ENCODE measurements at regions not wholly inside any gene's neighbourhood (a gene's known extent, or its start where the extent isn't known, plus 50 kb on each side); places are given as distances from the start of the nearest gene placed in this dataset.

DNA sequence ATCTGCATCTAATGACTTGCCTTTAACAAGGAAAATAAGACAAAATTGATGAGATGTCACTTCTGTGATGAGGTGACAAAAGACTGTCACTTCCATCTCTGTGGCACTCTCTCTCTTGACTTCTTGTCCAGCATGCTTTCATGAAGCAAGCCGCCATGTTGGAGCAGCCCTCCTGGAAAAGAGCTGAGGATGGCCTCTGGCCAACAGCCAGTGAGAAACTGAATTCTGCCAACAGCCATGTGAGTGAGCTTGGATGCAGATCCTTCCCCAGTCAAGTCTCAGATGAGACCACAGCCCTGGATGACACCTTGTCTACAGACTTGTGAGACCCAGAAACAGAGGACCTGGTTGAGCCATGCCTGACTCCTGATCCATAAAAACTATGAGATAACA is 412.6 kb upstream of the SHH start:
- TF ChIP-seq, protein P1, sequence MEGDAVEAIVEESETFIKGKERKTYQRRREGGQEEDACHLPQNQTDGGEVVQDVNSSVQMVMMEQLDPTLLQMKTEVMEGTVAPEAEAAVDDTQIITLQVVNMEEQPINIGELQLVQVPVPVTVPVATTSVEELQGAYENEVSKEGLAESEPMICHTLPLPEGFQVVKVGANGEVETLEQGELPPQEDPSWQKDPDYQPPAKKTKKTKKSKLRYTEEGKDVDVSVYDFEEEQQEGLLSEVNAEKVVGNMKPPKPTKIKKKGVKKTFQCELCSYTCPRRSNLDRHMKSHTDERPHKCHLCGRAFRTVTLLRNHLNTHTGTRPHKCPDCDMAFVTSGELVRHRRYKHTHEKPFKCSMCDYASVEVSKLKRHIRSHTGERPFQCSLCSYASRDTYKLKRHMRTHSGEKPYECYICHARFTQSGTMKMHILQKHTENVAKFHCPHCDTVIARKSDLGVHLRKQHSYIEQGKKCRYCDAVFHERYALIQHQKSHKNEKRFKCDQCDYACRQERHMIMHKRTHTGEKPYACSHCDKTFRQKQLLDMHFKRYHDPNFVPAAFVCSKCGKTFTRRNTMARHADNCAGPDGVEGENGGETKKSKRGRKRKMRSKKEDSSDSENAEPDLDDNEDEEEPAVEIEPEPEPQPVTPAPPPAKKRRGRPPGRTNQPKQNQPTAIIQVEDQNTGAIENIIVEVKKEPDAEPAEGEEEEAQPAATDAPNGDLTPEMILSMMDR (IDR thresholded peaks at IDR 0.05): no peak
- peaks cover 0 to 25% (median 7%) of the 10 kb centered on the region in 11 donors for H3K9me3 ChIP-seq

DNA sequence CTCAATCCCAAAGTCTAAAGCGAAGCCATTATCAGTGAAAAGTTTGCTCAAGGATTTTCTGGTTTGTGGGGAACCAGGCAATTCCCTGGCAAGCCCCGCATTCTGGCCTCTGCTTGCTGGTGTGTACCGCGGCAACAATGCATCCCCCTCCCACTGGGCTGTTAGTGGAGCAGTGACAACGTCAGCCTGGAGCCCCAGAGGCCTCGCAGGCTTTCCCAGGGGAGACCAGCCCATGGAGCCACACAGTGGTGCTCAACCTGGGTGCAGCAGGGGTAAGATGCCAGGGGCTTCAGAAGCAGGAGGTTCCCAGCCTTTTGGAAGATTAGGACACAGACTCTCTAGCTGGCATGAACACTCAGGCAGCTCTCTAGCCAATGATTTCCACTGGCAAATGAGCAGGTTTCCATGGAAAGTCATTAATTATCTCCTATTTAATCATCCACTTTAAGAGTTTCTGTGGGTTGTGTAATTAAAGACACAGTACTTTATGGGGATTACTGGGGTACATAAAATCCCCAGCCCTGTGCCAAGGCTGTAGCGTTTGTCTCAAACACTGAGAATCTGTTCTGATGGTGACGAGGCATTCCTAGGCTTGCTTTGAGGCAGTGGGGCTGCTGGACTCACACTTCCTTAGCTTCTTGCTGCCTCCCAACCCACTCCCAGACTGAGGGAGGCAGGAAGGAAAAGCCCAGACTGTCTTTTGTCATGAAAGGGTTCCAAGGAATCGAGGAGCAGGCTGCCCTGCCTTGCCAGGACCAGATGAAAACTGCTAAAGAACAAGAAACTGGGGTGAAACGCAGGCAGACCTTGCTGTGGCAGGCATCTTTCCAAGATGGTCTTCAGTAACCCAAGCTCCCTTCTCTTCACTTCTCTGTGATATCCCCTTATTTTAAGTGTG is 411.9 kb upstream of the SHH start:
- Histone ChIP-seq H3K27ac (no peak overlapping the region), H3K4me1 (no peaks in the 10 kb centered on the region), H3K36me3 (no peaks in the 10 kb centered on the region), H3K9me3 (peaks cover 0 to 23% (median 7%) of the 10 kb centered on the region in 11 donors), H3K27me3 (peaks cover 0 to 24% (median 9%) of the 10 kb centered on the region in 7 donors), H3K4me3 (no peak overlapping the region)
- intact Hi-C loops (cut with DNase I): no loop called here
- ATAC-seq: no peak
- no peak for DNase-seq
- 58 to 64% methylated on average over 10 of the region's 10 CpGs for WGBS, 2 donors
- TF ChIP-seq, protein P1 (IDR thresholded peaks at IDR 0.05): no peak

More for the DNA sequence above, 412.6 kb upstream of the SHH start:
- 80 to 94% methylated on average over 1 of the region's 1 CpG for WGBS, 2 donors
- DNase-seq: no peak
- intact Hi-C loops (cut with DNase I): no loop called here
- Histone ChIP-seq H3K36me3 (no peaks in the 10 kb centered on the region), H3K4me1 (no peaks in the 10 kb centered on the region), H3K4me3 (no peak overlapping the region), H3K27ac (no peak overlapping the region), H3K27me3 (peaks cover 0 to 18% (median 5%) of the 10 kb centered on the region in 7 donors)
- ATAC-seq: no peak

DNA sequence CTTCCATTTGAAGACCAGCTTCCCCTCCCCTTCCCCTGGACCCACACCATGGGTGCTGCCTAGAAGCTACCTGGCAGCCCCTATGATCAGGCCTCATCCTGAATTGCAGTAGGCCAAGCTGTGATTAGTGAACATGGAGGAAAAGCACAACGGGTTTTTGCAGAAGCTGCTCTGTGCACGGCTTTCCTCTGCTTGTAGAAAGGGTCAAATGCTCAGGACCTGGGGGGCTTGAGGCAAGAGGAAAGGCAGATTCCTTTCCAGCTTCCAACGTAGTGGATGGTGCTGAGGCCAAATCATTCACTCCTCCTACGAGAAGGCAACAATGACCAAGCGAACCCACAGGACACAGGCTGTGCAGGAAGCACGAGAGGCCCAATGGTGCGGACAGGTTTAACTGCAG is 410.3 kb upstream of the SHH start:
- Histone ChIP-seq H3K27me3 (peaks cover 0 to 34% (median 9%) of the 10 kb centered on the region in 7 donors), H3K4me1 (no peaks in the 10 kb centered on the region), H3K36me3 (no peaks in the 10 kb centered on the region), H3K4me3 (no peak overlapping the region), H3K27ac (no peak overlapping the region), H3K9me3 (peaks cover 0 to 13% (median 3%) of the 10 kb centered on the region in 11 donors)
- 72 to 75% methylated on average over 7 of the region's 7 CpGs for WGBS, 2 donors
- ATAC-seq (no peak), DNase-seq (no peak)
- intact Hi-C loops (cut with DNase I): no loop called here
- TF ChIP-seq, protein P1 (IDR thresholded peaks at IDR 0.05): no peak

DNA sequence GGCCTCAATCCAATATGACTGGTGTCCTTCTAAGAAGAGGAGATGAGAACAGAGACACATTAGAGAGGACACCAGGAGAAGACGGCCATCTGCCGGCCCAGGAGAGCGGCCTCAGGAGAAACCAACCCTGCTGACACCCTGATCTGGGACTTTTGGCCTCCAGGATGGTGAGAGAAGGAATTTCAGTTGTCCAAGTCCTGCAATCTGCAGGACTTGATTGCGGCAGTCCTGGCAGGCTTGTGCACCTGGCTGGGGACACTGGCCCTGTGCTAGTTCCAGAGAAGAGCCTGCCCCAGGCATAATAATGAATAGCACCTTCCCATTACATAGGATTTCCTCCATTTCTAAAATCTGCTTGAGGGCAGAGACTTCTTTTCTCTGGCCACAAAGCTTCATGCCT is 409.9 kb upstream of the SHH start:
- H3K4me3 ChIP-seq: no peak overlapping the region
- DNase-seq (no peak), ATAC-seq (no peak)
- no peaks in the 10 kb centered on the region for H3K36me3 ChIP-seq
- H3K9me3 ChIP-seq: peaks cover 0 to 13% (median 3%) of the 10 kb centered on the region in 11 donors
- intact Hi-C loops (cut with DNase I): no loop called here
- 90 to 93% methylated on average over 4 of the region's 4 CpGs for WGBS, 2 donors
- H3K4me1 ChIP-seq: no peaks in the 10 kb centered on the region
- peaks cover 0 to 38% (median 9%) of the 10 kb centered on the region in 7 donors for H3K27me3 ChIP-seq
- TF ChIP-seq, protein P1 (IDR thresholded peaks at IDR 0.05): no peak
- H3K27ac ChIP-seq: no peak overlapping the region

All from heart right ventricle (tissue), 16 donors.